PC-3 (cell line): ENCODE measurements at regions not wholly inside any gene's neighbourhood (a gene's known extent, or its start where the extent isn't known, plus 50 kb on each side); places are given as distances from the start of the nearest gene placed in this dataset.
A peak's percentile ranks its signal among the peaks of the same experiment; 100 is the strongest.

Experiments used
- ATAC-seq: fragments of 200-7000 bp; cut with Tn5 transposase; 2 replicates; pipeline ENCODE4 v1.9.1; 2020; ENCODE audit warnings: mild to moderate bottlenecking, moderate library complexity
- BruUV-seq: library from RNA; stranded (reverse); fragments of 400-500 nt; replicated peaks from 2 replicates; lab custom pipeline; 2021; lab: Mats Ljungman, UMichigan
- CTCF ChIA-PET: fragments of 300-600 bp; sonication (Branson Sonifier 250); formaldehyde crosslinking; loops from one replicate; lab custom pipeline; 2022; ENCODE audit warnings: antibody characterized with exemption; lab: Charles Lee
- POLR2A ChIA-PET: fragments of 300-600 bp; sonication (Branson Sonifier 250); formaldehyde crosslinking; loops from one replicate; lab custom pipeline; 2022; ENCODE audit warnings: antibody characterized with exemption; ENCODE audit not compliant: unreplicated experiment; lab: Charles Lee
- DNase-seq: peaks from one replicate; pipeline ENCODE4 v3.0.0-alpha.2; 2015
- H2AFZ ChIP-seq: fragments of 300-600 bp; sonication (generic); 2 replicates; pipeline ENCODE4 v1.6.0; 2016; ENCODE audit warnings: antibody characterized with exemption, low read length
- H3F3A ChIP-seq: fragments of 300-600 bp; sonication (generic); one replicate; pipeline ENCODE4 v1.6.0; 2017; ENCODE audit warnings: antibody characterized with exemption, low read length, control low read depth, mild to moderate bottlenecking; ENCODE audit not compliant: unreplicated experiment
- H3K27ac ChIP-seq: fragments of 300-600 bp; sonication (generic); 2 replicates; pipeline ENCODE4 v1.5.1; 2016; ENCODE audit warnings: mild to moderate bottlenecking, low read length
- H3K27me3 ChIP-seq: fragments of 300-600 bp; sonication (generic); 2 replicates; pipeline ENCODE4 v1.6.1; 2016; ENCODE audit warnings: low read length, mixed read lengths
- H3K36me3 ChIP-seq: fragments of 300-600 bp; sonication (generic); 2 replicates; pipeline ENCODE4 v1.6.1; 2016; ENCODE audit warnings: low read depth, mixed run types, low read length, mixed read lengths
- H3K4me1 ChIP-seq: fragments of 300-600 bp; sonication (generic); 2 replicates; pipeline ENCODE4 v1.5.1; 2016; ENCODE audit warnings: low read length; ENCODE audit not compliant: insufficient read depth
- H3K4me2 ChIP-seq: fragments of 300-600 bp; sonication (generic); 2 replicates; pipeline ENCODE4 v1.6.0; 2016; ENCODE audit warnings: low read length
- H3K4me3 ChIP-seq: fragments of 300-600 bp; sonication (generic); 2 replicates; pipeline ENCODE4 v1.5.1; 2016; ENCODE audit warnings: mild to moderate bottlenecking, low read length, mixed read lengths
- H3K79me2 ChIP-seq: fragments of 300-600 bp; sonication (generic); 2 replicates; pipeline ENCODE4 v1.6.1; 2017; ENCODE audit warnings: low read length, mixed read lengths
- H3K9ac ChIP-seq: fragments of 300-600 bp; sonication (generic); 2 replicates; pipeline ENCODE4 v1.6.0; 2016; ENCODE audit warnings: mild to moderate bottlenecking, low read length
- H3K9me2 ChIP-seq: fragments of 300-600 bp; sonication (generic); replicated peaks from 2 replicates; pipeline ENCODE4 v1.6.1; 2016; ENCODE audit warnings: mixed run types, low read length, mixed read lengths
- H3K9me3 ChIP-seq: fragments of 300-600 bp; sonication (generic); 2 replicates; pipeline ENCODE4 v1.6.1; 2016; ENCODE audit warnings: low read length, mixed read lengths
- H4K20me1 ChIP-seq: fragments of 300-600 bp; sonication (generic); 2 replicates; pipeline ENCODE4 v1.6.1; 2016; ENCODE audit warnings: low read length, mixed read lengths
- EZH2 ChIP-seq: fragments of 300-600 bp; sonication (generic); IDR thresholded peaks from one replicate; pipeline ENCODE4 v1.6.1; 2017; ENCODE audit warnings: antibody characterized with exemption, mild to moderate bottlenecking, low read length; ENCODE audit not compliant: unreplicated experiment
- EZH2phosphoT487 ChIP-seq: fragments of 300-600 bp; sonication (generic); IDR thresholded peaks from 2 replicates; pipeline ENCODE4 v1.6.1; 2018; ENCODE audit warnings: mild to moderate bottlenecking, antibody characterized with exemption, low read length, borderline replicate concordance
- intact Hi-C: fragments of 100-400 bp; cut with micrococcal nuclease; formaldehyde crosslinking; loops from 2 replicates; pipeline ENCODE4 v1.9.0; 2023
- TF ChIP-seq, protein P1 (sequence below): fragments of 300-600 bp; sonication (generic); conservative IDR thresholded peaks from 2 replicates; pipeline ENCODE4 v1.5.1; 2017; ENCODE audit warnings: antibody characterized with exemption, low read depth, mild to moderate bottlenecking, low read length

GRCh38 chr20:6870559-6870958 is 103.1 kb downstream of the BMP2 start:
- Histone ChIP-seq H3K36me3 (no peaks in the 10 kb centered on the region), H3F3A (no peaks in the 10 kb centered on the region), H3K4me2 (no peak overlapping the region), H2AFZ (no peak overlapping the region), H3K9me3 (no peaks in the 10 kb centered on the region), H4K20me1 (no peaks in the 10 kb centered on the region), H3K27ac (no peak overlapping the region), H3K27me3 (peaks cover 93% of the 10 kb centered on the region), H3K4me1 (no peaks in the 10 kb centered on the region), H3K9ac (no peak overlapping the region), H3K79me2 (no peaks in the 10 kb centered on the region), H3K4me3 (no peak overlapping the region), H3K9me2 (no peaks in the 10 kb centered on the region)
- intact Hi-C loops: no loop called here
- ATAC-seq (no peak), DNase-seq (no peak)
- TF ChIP-seq, protein P1, sequence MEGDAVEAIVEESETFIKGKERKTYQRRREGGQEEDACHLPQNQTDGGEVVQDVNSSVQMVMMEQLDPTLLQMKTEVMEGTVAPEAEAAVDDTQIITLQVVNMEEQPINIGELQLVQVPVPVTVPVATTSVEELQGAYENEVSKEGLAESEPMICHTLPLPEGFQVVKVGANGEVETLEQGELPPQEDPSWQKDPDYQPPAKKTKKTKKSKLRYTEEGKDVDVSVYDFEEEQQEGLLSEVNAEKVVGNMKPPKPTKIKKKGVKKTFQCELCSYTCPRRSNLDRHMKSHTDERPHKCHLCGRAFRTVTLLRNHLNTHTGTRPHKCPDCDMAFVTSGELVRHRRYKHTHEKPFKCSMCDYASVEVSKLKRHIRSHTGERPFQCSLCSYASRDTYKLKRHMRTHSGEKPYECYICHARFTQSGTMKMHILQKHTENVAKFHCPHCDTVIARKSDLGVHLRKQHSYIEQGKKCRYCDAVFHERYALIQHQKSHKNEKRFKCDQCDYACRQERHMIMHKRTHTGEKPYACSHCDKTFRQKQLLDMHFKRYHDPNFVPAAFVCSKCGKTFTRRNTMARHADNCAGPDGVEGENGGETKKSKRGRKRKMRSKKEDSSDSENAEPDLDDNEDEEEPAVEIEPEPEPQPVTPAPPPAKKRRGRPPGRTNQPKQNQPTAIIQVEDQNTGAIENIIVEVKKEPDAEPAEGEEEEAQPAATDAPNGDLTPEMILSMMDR: no peak
- TF ChIP-seq EZH2phosphoT487: no peak
- TF ChIP-seq EZH2: no peak
- BruUV-seq: no TSS peak
- ChIA-PET CTCF (no interaction called here), POLR2A (no interaction called here)

DNA sequence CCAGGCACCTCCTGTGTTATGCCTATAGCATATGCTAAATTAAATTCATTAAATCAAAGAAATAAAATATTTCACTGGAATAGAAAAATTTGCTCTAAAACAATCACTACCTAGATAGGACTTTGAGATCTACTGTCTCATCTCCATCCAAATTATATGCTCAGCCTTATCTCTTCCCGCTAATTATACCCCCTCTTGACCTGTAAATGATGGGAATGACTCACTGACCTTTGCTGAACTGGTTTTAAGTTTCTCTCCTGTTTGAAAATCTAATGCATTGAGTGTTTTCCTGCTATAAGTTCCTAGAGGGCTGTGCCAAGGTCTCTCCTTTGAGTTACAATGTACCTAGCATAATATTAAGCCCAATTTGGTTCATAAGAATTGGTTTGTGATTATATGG is 110.1 kb downstream of the BMP2 start:
- no peak overlapping the region for H3K27ac ChIP-seq
- H3K4me3 ChIP-seq: no peak overlapping the region
- H3K4me2 ChIP-seq: no peak overlapping the region
- intact Hi-C loops: no loop called here
- H4K20me1 ChIP-seq: no peaks in the 10 kb centered on the region
- ATAC-seq: no peak
- H3K79me2 ChIP-seq: no peaks in the 10 kb centered on the region
- DNase-seq: no peak
- TF ChIP-seq, protein P1: no peak
- TF ChIP-seq EZH2: no peak
- TF ChIP-seq EZH2phosphoT487: no peak
- no TSS peak for BruUV-seq
- ChIA-PET CTCF (no interaction called here), POLR2A (no interaction called here)
- peaks cover 86% of the 10 kb centered on the region for H3K27me3 ChIP-seq
- no peaks in the 10 kb centered on the region for H3F3A ChIP-seq
- H3K4me1 ChIP-seq: no peaks in the 10 kb centered on the region
- no peaks in the 10 kb centered on the region for H3K9me2 ChIP-seq
- no peaks in the 10 kb centered on the region for H3K36me3 ChIP-seq
- no peak overlapping the region for H3K9ac ChIP-seq
- no peaks in the 10 kb centered on the region for H3K9me3 ChIP-seq
- no peak overlapping the region for H2AFZ ChIP-seq

- no peaks in the 10 kb centered on the region for H3K4me1 ChIP-seq
- no peaks in the 10 kb centered on the region for H3K79me2 ChIP-seq
- CTCF ChIA-PET: no interaction called here
- H4K20me1 ChIP-seq: no peaks in the 10 kb centered on the region
- ATAC-seq: no peak
- no peak overlapping the region for H3K27ac ChIP-seq
- no peaks in the 10 kb centered on the region for H3F3A ChIP-seq
- H3K4me2 ChIP-seq: no peak overlapping the region
- BruUV-seq: no TSS peak
- no peak overlapping the region for H3K9ac ChIP-seq
- H3K4me3 ChIP-seq: no peak overlapping the region
- intact Hi-C loops: no loop called here
- TF ChIP-seq, protein P1: no peak
- no peak for TF ChIP-seq EZH2phosphoT487
- TF ChIP-seq EZH2: no peak
- H3K27me3 ChIP-seq: peaks cover 86% of the 10 kb centered on the region
- H3K36me3 ChIP-seq: no peaks in the 10 kb centered on the region
- H3K9me3 ChIP-seq: no peaks in the 10 kb centered on the region
- peak; percentile 17 for DNase-seq
- no peaks in the 10 kb centered on the region for H3K9me2 ChIP-seq
- H2AFZ ChIP-seq: no peak overlapping the region
- POLR2A ChIA-PET: no interaction called here
Observed at GRCh38 chr20:6882561-6883291, 115.2 kb downstream of the BMP2 start.
